GM19397 (cell line): ENCODE measurements at regions not wholly inside any gene's neighbourhood (a gene's known extent, or its start where the extent isn't known, plus 50 kb on each side); places are given as distances from the start of the nearest gene placed in this dataset.

Source experiments
- ATAC-seq: cut with Tn5 transposase; IDR thresholded peaks from one replicate; pipeline ENCODE4 v1.9.1; 2021; ENCODE audit warnings: mild to moderate bottlenecking, moderate library complexity; ENCODE audit not compliant: unreplicated experiment

DNA sequence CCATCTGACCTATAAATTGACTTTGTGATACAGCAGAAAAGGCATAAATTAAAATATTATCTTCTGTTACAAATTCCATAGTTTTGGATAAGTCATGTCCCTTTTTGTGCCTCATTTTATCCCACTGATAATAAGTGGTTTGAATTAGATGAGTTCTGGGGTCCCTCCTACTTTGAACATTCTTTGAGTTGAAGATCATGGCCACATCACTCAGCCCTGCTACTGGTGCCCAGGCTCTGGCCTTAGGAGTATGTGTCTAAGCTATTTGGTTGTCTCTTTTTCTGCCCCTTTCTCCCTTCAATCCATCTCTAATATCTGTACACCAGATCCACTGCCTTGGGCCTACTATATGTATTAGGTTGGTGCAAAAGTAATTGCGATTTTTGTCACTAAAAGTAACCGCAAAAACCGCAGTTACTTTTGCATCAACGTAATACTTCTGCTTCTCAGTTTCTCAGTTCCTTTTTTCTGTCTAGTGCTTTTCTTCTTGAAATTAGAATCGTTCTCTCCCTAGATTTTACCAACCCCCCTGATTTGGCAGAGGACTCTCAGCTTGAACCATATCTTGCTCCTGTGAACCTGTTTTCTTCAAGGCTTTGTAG, 362.5 kb upstream of the TNP1 start:
- peak; percentile 26 for ATAC-seq

DNA sequence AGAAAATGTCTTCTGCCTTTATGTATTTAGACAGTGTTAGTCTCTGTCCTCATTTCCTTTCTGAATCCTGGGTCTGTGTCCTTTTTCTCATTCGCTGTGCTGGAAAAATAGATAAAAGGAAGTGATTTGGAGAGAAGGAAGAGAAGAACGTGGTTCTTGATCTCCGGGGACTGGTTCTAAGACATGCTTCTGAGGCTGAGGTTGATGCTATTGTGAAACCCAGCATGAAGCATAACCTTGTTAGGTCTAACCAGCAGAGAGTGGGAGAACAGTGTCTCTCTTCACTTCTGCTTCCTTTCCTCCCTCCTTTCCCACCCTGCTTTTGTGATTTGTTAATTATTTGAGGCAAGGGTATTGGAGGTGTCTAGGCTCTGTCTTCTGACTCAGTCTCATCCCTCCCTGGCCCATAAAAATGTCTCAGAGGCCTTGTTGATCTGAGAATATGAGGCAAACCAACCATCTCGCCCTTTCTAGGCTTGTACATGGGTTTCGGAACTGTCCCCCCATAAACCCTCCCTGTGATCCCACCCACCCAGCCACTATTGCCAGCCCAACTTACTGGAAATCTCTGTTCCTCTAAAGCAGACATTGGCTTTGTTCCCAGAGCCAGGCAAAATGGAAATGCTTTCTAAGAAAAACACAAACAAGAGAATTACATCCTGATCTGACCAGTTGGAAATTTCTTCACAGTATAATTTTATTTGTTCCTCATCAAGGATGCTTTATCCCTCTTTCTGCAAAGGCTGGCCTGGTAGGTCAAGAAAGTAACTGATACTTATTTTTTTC, 360.6 kb upstream of the TNP1 start:
- ATAC-seq: no peak

DNA sequence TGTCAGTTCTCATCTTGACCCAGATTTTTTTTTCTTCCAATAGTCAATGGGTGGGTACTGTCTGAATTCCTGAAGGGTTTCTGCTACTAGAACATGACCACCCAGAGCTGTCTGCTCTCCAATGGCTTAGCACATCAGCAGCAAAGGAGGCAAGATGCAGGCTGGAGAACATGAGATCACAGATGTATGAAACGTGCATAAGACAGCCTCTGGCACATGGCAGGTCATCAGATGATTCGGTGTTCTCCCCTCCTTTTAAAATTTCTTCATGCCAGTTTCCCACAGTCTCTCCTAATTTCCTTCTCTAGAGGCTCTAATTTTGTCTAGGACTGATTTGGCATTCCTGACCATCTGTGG, 359.3 kb upstream of the TNP1 start:
- no peak for ATAC-seq

DNA sequence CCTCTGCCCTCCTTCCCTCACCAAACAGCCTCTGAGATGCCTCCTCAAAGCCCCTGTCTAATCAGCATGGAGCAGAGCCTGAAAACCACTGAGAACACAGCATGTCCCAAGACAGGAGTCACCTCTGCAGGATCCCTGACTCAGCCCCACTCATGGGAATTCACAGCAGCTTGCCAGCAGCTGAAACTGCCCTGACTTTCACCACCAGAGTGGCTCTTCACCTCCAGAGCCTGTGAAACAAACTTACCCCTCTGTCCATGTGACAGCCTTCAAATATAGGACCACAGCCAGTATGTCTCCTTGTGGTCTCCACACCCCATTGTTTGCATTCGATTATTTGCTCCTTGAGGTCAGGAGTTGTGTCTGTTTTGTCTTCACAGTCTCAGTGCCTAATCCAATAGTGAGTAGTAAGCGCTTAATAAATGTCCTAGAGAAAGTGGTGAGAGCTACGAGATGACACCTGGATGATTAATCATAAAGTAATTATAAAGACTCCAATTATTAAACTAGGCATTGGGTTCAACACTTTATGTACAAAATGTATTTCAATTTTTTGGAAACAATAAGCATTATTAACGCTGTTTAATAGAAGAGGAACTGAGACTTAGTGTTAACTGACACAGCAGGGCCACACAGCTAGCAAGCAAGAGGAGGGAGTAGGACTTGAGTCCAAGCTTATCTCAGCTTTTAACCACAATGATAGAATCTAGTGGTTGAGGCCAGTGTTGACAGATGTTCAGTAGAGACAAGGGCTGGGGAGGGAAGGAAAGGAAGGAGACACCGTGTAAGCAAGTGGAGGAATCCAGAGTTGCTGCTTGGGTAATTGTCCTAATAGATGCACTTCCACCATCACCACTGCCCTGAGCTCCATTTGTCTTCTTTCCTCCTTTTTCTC, 358.7 kb upstream of the TNP1 start:
- peak; percentile 64 for ATAC-seq

DNA sequence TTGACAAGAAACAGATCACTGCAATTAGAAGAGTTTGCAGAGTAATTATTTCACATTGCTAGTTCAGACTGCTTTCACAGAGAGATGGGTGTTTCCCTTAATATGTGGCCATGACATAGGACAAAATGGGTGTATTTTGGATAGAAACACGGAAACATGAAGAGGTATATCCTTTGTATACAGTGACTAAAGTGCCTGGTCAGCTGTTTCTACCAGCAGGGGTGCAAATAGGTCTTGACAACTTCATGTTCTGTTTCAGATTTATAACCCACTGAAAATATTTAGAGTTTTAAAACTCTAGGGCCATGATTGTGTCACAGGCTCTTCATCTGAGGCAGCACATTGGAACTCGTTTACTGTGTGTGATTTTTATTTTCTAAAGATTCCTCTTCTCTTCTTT, 357.1 kb upstream of the TNP1 start:
- ATAC-seq: no peak

DNA sequence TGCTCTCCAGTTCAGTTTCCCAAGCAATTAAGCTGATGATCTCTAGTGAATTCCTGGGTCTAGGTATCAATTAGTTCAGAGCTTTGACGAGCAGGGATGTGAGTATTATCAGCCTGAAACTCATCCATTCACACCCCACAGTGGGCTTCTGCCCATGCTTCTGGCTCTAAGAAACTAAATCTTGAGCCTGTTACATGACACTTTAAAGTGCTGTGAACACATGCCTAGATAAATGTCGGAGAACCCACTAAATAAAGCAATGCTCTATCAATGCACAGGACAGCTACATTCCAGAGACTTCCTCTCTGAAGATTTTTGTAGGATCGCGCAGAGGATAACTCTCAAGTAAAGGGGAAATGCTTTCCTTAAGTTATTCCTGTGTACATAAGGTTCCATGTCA, 356.5 kb upstream of the TNP1 start:
- no peak for ATAC-seq

DNA sequence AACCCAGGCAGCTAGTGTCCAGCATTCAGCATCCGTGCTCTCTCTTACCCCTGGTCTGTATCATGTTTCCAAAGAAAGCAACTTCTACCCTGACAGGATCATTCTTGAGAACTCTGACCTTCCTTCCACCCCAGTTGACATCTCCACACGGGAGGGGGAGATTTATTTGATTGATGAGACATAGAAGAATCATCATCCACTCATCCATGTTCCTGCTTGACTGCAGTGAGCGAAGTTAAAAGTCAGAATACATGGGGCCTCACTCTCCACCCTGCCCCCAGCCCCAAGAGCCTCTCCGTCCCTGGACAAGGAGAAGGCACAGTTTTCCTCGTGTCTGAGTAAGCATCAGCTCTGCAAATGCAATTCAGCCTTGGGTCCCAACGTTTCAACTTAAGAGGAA, 356.0 kb upstream of the TNP1 start:
- ATAC-seq: no peak

DNA sequence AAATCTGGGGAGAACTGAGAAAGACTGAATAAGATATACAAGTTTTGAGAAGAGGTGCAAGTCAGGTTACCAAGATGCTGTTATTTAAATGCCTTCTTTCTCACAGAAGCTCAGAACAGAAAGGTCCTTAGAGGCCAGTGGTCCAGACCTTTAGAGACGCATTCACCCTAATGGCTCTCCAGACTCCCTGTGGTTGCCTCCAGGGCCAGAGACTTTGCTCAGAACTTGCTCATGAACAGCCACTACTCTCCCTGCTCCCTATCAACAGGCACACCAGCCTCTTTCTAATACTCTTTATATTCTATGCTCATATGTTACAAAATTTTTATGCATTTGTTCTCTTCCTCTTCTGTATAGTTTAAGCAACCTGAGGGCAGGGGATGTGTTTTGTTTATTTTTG, 349.0 kb upstream of the TNP1 start:
- ATAC-seq: no peak

DNA sequence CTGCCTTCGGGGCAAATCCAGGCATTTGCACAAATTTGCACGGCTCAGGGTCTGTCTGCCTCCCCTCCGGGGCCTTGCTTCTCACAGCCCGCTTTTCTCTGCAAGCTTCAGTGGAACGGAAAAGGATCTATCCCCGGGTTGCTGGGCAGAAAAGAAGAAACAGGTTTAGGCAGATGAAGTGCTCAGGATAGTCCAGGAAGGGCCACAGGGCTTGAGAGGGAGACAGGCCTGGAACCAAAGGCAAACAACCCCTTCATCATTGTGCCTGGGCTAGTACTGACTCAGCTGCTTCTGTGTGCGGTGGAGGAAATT, 347.8 kb upstream of the TNP1 start:
- no peak for ATAC-seq

DNA sequence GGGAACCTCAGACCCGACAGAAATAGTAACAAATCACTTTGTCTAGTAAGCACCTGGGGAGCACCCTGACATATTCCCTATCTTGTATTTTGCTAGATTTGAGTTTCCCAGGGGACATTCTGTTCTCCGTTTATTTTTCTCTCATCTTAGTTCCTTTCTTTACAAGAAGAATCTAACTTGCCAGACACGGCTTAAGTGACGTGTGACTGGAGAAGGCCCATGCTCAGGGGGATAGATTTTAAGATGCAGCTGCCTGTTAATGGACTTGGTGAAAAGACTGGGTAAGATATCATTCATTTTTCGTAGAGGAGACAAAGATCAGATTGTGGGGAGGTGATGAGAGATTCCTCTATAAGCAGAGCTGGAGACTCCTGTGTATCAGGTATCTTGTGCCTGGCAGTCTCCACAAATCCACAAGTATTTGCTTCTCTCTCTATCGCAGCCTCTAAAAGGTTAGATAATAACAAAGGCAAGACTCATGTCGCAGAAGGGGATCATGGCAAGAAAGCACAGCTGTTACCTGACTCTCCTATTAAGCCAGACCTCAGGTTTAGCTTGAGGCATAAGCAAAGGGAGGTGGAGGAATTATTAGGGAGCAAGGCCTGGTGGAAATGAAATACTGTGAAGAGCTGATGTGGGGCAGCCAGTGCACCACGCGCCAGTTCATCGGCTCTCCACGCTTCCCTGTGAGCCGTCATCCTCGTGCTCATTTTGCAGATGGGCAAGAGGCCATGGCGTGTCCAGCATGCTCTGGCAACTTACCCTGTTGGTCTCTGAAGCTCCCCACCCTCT, 347.2 kb upstream of the TNP1 start:
- no peak for ATAC-seq

DNA sequence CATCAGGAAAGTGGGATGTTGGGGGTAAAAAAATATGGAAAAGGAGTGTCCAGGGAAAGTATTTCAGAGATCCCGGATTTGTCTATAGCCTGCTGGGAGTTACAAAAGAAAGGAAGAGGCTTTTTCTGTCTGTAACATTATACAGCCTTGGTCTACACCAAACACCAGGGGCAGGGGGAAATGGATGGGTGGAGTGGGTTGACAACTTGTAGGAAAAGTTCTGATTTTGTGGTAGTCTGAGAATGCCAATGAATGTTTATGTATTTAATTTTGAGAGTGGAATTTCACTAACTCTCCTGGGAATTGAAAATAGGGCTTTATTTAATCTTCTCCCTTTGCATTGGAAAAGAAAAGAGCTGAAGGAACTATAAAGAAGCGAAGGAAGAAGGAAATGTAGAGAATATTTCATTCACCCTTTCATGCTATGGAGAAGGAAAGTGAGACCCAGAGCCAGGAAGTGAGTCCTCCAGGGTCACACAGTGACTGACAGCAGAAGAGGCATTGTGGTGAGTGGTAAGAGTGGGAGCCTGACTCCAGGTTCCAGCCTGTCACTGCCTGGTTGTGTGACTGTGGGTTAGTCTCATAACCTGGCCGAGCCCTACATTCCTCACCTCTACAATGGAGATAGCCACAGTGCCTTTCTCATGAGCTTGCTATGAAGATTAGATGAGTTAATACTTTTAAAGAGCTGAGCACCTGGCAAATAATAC, 346.3 kb upstream of the TNP1 start:
- no peak for ATAC-seq

DNA sequence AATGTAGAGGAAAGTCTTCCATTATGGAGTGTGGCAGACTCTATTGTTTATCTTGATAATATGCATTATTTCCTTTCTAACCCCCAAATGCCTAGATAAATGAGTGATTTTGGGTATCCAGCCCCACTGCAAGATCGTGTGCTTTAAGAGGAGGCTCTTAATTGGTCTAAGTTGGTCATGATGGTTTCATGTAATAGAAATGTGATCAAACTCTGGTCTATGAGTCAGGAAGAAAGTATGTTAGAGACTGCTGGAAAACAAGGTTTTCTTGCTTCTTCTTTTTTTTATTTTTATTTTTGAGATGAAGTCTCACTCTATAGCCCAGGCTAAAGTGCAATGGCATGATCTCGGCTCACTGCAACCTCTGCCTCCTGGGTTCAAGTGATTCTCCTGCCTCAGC, 344.5 kb upstream of the TNP1 start:
- ATAC-seq: no peak

DNA sequence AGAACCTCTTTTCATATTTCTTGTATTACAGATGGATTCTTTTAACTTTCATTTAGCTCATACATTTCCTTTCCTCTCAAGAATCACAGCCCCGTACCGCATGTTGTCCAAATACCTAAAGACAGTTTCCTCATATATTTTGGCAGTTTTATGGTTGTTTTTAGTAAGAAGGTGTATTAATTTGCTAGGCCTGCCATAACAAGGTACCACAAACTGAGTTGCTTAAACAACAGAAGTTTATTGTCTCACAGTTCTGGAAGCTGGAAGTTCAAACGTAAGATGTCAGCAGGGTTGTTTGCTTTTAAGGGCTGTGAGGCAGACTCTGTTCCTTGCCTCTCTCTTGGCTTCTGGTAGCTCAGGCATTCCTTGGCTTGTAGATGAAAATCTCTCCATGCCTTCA, 343.2 kb upstream of the TNP1 start:
- ATAC-seq: no peak

DNA sequence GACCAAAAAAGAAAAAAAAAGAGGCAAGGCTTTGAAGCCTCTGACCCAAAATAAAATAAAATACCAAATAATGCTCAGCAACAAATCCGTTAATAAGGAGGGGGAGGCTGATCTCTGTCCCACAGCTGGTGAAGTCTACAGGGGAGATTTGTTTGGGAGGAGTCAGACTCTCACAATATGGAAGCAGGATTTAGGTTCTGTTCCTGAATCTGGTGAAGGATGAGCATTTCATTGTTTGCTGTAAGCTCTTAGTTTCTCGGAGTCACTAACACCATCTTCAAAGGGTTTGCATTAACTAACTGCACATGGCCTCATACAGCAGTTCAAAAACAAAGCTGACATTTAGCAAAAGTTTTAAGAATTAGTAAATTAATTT, 339.4 kb upstream of the TNP1 start:
- no peak for ATAC-seq

DNA sequence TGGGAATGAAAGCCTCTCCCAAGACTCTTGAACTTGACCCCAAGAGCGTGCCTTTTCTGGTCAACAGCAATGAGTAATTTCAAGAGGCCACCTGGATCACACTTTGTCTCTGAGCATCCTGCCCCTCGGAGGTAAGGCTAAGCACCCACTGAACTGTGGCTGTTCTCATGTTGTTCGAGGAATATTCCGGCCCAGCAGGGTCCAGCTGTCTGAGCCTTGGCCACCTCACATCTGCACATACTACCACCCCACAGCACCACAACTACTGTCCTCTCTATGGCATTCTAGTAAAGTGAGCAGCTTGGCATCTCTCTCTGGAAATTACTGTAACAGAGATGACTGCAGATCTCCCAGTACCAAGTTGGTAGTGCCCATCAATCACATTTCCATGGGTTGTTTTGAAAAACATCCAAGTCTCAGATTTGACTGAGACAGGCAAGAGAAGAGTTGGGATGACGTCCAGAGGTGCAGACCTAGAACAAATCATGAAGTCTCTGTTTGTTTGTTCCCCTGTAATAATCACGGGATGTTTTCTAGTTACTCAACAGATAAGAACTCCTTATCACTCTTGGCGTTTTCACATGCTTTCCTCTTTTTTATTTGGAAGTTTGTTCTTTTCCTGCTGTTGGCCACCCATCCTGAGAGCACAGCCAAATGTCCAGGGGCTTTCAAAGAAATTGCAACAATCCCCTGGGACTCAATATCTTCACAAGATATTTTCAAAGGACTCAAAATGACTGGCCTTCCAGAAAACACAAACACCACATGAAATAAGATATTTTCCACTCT, 336.0 kb upstream of the TNP1 start:
- ATAC-seq: no peak

DNA sequence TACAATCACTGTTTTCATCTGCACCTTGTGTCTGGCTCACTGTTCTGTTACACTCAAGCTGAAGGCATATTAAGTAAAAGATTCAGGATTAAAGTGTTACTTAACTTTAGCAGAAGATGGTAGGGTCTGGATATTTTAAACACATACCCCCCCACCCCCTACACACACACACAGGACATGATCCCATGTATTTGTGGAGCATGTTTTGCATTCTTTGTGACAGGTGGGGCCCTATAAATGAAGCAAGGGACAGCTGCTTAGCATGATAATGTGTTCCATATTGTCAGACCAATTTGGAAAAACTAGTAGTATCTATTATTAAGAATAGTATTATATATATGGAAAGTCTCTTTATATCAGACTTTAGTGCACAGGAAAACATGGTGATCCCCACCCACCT, 335.2 kb upstream of the TNP1 start:
- no peak for ATAC-seq

DNA sequence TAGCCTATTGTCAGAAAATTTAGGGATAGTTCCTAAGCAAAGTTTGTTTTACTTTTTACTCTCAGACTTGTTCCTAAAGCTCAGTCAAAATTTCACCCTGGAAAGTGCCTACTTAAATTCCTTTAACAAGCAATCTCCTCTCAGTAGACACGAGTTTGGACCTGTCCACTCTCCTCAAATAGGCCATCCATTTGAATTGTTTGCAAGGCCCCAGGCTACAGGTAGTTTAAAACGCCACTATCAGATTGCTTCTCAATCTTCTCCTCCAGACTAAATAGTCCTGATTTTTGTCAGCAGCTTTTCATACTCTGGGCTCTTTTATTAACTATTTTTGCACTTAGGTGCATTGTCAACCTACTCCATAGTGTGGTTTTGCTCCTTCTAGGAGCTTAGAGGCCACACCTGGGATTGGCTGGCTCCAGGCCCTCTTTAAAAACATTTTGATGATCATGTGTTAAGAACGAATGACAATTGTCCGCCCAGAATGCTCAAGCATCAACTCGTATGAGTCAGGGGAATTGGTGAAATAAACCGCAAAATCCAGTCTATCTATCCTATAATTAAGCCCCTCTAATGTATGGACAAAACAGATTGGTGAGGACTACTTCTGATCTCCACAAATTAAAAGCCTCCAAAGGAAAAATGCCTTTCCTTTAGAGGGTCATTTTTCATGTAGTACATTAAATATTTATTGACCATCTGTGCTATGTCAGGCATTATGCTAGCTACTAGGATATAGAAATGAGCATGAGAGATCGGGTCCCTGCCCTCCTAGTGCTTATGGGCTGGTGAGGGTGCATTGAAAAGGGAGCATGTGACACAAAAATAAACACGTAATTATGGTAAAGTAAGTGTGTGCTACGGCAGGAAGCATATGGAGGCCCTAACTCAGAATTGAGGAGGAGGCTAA, 333.8 kb upstream of the TNP1 start:
- no peak for ATAC-seq

DNA sequence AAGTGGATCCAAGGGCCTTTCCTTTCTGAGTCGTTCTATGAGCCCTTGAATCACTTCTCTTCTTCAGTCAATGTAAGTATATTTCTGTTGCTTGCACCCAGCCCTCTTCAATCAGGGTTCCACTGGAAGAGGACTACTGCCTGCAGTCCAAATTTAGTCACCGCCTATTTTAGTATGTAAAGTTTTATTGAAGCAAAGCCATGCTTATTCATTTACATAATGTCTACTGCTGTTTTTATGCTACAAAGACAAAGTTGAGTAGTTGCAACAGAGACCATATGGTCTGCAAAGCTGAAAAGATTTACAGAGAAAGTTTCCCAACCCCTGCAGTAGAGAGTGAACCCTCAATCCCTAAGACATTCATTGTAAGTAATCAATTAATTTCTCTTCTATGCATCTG, 332.5 kb upstream of the TNP1 start:
- ATAC-seq: no peak

DNA sequence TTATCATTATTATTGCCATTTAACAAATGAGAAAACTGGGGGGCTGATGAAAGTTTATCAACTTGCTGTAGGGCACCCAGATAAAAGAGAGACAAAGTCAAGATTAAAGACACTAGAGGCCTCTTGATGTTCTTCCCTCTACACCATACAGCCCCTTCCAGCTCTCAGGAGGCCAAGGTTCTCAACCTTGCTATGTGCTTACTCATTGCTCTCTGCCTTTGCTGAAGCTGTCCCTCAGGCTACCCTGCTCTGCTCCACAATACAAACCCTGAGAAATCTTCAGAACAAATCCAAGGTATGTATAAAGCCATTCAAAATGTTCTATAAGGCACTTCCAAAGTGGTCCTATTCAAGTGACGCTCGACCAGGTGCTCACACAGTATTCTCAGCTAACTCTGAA, 329.9 kb upstream of the TNP1 start:
- ATAC-seq: no peak
